ENCODE measurements at regions not wholly inside any gene's neighbourhood (a gene's known extent, or its start where the extent isn't known, plus 50 kb on each side); places are given as distances from the start of the nearest gene placed in this dataset.

DNA sequence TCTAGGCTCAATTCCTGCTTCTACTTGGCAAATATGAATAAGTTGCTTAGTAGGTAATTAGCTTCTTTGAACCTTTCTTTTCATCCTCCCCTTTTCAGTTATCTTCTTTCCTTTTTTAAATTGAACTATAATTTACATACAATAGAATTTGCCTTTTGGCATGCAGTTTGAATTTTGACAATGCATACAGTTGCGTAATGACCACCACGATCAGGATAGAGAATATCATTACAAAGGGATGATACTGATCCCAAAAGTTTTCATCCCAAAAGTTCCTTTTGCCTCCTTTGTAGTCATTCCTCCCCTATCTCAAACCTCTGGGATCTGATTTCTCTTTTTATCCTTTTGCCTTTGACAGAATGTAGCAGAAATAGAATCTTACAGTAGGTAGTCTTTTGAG is 164.4 kb downstream of the NOC3L start:
- peaks cover 7% of the 10 kb centered on the region for H3K27me3 Mint-ChIP-seq (ENCODE audit: low read depth)
- H3K36me3 Mint-ChIP-seq (ENCODE audit: low read depth) = no peaks in the 10 kb centered on the region
- no peaks in the 10 kb centered on the region for H3K9me3 Mint-ChIP-seq
- H3K4me1 Mint-ChIP-seq (ENCODE audit: low read depth) = no peaks in the 10 kb centered on the region
- no peak for DNase-seq (ENCODE audit: low spot score)
- no peak overlapping the region for H3K27ac Mint-ChIP-seq
- H3K4me3 Mint-ChIP-seq = no peak overlapping the region

DNA sequence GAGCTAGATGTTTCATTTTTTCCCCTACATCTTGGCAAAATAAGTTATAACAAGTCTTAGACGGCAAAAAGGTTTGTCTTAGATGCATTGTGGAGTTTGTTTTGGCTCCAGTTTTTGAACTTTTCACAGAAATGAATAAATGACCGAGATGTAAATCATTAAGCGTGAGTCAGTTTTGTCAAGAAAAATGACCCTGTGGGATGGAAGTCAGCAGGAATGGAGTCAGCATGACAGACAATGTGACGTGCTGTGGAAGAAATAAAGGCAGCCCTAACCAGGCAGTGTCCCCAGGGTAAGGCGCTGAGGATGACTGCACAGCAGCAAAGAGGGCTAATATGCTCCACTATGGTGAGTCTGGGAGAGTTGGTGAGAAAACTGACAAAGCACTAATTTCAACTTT is 163.2 kb downstream of the NOC3L start:
- Mint-ChIP-seq H3K36me3 (ENCODE audit: low read depth) (no peaks in the 10 kb centered on the region), H3K9me3 (no peaks in the 10 kb centered on the region)

DNA sequence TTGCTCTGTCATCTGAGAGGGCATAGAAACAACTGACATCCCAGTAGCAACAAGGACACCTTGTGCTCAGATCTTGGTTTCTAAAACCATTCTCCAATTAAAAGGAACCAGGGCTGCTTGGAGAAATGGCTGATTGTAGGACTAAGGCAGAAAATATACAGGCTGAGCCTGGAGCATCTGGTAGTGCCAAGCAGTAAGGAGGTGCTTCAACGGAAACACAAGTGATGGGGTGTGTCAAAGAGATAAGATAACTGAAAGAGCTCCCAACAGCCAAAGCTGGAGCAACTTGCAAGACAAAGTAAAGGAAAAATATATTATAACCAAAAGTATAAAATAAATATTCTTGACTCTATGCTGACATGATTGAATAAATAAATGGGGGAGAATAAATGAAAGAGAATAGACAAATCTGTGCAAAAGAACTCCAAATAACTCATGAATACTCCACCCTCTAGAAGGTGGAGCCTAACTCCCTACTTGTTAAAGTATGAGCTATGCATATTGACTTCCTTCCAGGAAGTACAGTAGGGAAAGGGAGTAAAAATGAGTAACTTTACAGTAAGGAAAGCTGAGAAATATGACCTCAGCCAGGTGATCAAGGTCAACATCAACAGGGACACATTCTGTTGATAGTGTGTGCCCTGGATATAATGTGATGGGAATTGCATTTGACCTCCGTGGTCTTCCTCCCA is 162.4 kb downstream of the NOC3L start:
- no peak overlapping the region for H3K4me3 Mint-ChIP-seq
- no peak for DNase-seq (ENCODE audit: low spot score)
- H3K9me3 Mint-ChIP-seq = no peaks in the 10 kb centered on the region
- H3K27ac Mint-ChIP-seq = no peak overlapping the region
- peaks cover 4% of the 10 kb centered on the region for H3K27me3 Mint-ChIP-seq (ENCODE audit: low read depth)
- H3K4me1 Mint-ChIP-seq (ENCODE audit: low read depth) = no peaks in the 10 kb centered on the region
- no peaks in the 10 kb centered on the region for H3K36me3 Mint-ChIP-seq (ENCODE audit: low read depth)

More for the DNA sequence above, 163.2 kb downstream of the NOC3L start:
- H3K4me3 Mint-ChIP-seq = no peak overlapping the region
- no peak for DNase-seq (ENCODE audit: low spot score)
- no peaks in the 10 kb centered on the region for H3K4me1 Mint-ChIP-seq (ENCODE audit: low read depth)
- H3K27me3 Mint-ChIP-seq (ENCODE audit: low read depth) = peaks cover 4% of the 10 kb centered on the region
- H3K27ac Mint-ChIP-seq = no peak overlapping the region

DNA sequence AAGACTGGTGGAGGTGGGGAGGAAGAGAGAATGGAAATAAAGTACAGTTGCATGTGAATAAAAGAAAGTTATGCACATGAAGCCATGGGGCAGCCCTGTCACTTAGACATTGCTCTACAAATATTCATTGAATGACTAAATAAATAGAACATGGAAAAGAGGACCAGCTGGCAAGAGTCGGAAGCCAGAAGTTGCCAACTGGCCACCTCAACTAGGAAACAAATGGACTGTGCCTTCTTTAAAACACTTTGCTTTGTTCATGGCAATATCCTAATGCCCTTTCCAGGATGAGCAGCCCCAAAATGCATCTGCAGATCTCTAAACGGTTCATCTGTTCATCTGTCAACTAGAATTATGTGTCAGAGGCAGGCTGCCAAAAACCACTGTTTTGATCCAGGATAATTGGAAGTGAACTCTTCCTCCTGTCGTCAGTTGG is 157.3 kb downstream of the NOC3L start:
- no peaks in the 10 kb centered on the region for H3K9me3 Mint-ChIP-seq
- H3K27ac Mint-ChIP-seq = no peak overlapping the region
- H3K4me3 Mint-ChIP-seq = no peak overlapping the region
- DNase-seq (ENCODE audit: low spot score) = no peak
- peaks cover 2% of the 10 kb centered on the region for H3K27me3 Mint-ChIP-seq (ENCODE audit: low read depth)
- H3K4me1 Mint-ChIP-seq (ENCODE audit: low read depth) = peaks cover 1% of the 10 kb centered on the region
- H3K36me3 Mint-ChIP-seq (ENCODE audit: low read depth) = no peaks in the 10 kb centered on the region

DNA sequence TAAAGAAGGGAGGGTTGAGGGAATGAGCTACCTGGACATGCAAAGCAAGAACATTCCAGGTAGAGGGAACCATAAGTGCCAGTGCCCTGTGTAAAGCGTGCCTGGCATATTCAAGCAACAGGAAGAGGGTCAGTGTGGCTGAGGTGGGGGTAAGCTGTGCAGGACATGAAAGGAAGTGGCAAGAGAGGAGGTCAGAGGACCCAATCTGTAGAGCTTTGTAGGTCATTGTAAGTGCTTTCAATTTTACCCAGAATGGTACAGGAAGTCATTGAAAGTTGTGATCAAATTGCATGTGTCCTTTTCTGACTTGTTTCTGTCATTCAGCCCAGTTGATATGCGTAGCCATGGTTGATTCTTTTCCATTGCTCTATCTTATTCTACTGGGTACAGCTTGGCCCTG is 156.6 kb downstream of the NOC3L start:
- no peak for DNase-seq (ENCODE audit: low spot score)
- no peak overlapping the region for H3K27ac Mint-ChIP-seq
- no peaks in the 10 kb centered on the region for H3K36me3 Mint-ChIP-seq (ENCODE audit: low read depth)
- H3K4me1 Mint-ChIP-seq (ENCODE audit: low read depth) = peaks cover 1% of the 10 kb centered on the region
- H3K9me3 Mint-ChIP-seq = no peaks in the 10 kb centered on the region
- peaks cover 7% of the 10 kb centered on the region for H3K27me3 Mint-ChIP-seq (ENCODE audit: low read depth)
- no peak overlapping the region for H3K4me3 Mint-ChIP-seq

DNA sequence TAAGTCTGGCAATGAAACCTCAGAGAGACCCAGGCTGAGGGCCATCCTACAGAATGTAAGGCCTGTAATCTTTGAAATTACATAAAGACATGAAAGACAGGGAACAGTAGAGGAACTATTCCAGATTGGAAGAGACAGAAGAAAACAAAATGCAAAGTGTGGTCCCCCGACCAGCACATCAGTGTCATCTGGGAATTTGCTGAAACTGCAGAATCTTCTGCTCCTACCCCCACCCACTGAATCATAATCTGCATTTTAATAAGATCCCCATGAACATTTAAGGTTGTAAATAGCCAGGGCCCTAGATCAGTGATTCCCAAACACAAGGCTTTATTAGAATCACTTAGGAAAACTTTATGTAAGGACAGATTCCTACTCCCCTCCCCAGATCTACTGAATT is 154.4 kb downstream of the NOC3L start:
- H3K4me1 Mint-ChIP-seq (ENCODE audit: low read depth) = peaks cover 1% of the 10 kb centered on the region
- peaks cover 7% of the 10 kb centered on the region for H3K27me3 Mint-ChIP-seq (ENCODE audit: low read depth)
- H3K9me3 Mint-ChIP-seq = no peaks in the 10 kb centered on the region
- H3K36me3 Mint-ChIP-seq (ENCODE audit: low read depth) = no peaks in the 10 kb centered on the region
- DNase-seq (ENCODE audit: low spot score) = no peak
- H3K27ac Mint-ChIP-seq = no peak overlapping the region
- no peak overlapping the region for H3K4me3 Mint-ChIP-seq

DNA sequence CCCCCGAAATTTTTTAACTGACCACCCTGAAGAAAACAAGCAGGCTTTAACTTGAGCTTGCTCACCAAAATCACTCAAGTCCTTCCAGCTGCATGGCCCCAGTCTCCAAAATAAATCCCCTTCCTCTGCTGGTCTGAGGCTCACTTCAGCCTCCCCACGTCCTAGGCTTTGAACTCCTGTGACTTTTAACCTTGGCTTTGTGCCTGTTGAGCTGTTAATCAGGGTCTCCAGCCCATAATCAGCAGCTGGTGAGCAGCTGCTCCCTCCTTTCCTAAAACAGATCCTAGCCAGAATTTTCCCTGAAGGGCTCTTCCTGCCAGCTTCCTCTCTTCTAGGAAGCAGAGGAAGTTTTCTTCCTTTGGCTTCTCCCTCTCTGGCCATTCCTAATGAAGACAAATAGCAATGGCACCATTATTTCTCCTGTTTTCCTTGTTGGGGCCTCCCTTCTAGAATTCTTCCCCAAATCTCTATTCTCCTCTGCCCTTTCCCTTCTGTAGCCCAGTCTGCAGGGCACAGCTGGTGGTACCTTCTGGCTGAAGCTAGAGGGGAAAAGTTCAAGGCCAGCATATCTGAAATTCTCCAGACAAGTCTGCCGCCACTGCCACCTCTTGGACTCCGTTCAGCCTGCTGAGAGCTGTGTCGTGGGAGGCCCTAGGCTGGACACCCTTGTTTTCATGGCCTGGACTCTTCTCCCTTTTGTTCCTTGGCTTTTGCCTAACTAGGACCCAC is 152.1 kb downstream of the NOC3L start:
- no peaks in the 10 kb centered on the region for H3K36me3 Mint-ChIP-seq (ENCODE audit: low read depth)
- no peak overlapping the region for H3K27ac Mint-ChIP-seq
- peaks cover 1% of the 10 kb centered on the region for H3K4me1 Mint-ChIP-seq (ENCODE audit: low read depth)
- DNase-seq (ENCODE audit: low spot score) = no peak
- H3K4me3 Mint-ChIP-seq = no peak overlapping the region
- H3K27me3 Mint-ChIP-seq (ENCODE audit: low read depth) = peaks cover 5% of the 10 kb centered on the region
- no peaks in the 10 kb centered on the region for H3K9me3 Mint-ChIP-seq

DNA sequence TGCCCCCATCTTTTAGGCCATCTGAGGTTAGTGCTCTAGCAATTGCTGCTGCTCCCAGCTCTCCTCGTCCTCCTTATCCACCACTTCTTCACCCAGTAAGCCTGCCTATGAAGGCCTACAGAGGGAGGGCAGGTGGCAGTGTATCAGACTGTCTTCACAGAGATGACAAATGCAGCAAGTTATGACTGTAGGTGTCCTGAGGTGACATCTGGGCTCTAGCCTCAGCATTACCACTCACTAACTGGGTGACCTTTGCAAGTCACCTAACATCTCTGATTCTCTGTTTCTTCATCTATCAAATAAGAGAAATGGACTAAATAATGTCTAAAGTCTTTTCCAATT is 151.6 kb downstream of the NOC3L start:
- Mint-ChIP-seq H3K9me3 (no peaks in the 10 kb centered on the region), H3K27me3 (ENCODE audit: low read depth) (peaks cover 5% of the 10 kb centered on the region), H3K27ac (no peak overlapping the region), H3K4me1 (ENCODE audit: low read depth) (peaks cover 1% of the 10 kb centered on the region), H3K4me3 (no peak overlapping the region), H3K36me3 (ENCODE audit: low read depth) (no peaks in the 10 kb centered on the region)
- DNase-seq (ENCODE audit: low spot score) = no peak

DNA sequence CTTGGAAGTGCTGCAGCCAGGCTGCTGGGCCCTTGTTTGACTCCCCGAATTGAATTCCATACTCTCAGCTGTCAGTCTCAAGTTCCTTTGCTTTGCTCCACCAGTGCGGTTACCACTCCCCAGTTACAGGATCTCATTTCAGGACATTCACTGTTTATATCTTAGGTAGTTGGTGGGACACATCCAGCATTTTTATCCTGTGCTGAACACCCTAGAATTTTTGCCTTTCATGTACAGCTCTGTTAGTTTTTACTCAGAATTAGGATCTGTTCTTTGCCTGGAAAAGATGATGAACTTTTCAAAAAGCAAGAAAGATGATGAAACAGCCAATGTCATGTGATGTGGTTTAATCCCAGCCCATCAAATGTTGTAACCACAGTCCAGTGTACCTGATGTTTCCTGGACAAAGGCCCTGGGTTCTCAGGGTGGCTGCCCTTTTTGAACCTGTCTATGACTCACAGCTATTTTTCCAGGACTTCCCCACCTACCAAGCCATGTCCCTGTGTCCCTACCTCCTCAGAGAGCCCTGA is 149.7 kb downstream of the NOC3L start:
- Mint-ChIP-seq H3K27me3 (ENCODE audit: low read depth) (peaks cover 5% of the 10 kb centered on the region), H3K4me1 (ENCODE audit: low read depth) (no peaks in the 10 kb centered on the region), H3K36me3 (ENCODE audit: low read depth) (no peaks in the 10 kb centered on the region), H3K27ac (no peak overlapping the region), H3K9me3 (no peaks in the 10 kb centered on the region), H3K4me3 (no peak overlapping the region)
- no peak for DNase-seq (ENCODE audit: low spot score)

DNA sequence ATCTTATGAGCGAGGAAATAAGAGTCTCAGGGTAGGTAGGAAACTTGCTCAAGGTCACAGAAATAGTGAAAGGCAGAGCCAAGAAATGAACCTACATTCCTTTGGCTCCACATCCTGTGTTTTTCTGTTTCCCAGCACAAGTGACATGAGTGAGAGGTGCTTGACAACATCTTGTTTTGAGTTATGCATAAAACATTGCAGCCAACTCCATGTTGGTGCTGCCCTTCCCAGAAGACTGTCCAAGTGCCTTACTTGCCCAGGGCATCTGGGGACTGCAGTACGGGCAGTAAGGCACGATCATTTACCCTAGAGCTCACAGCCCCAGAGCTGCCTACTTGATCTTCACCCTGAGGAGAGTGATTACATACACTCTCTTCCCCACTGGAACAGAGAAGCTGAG is 148.8 kb downstream of the NOC3L start:
- Mint-ChIP-seq H3K27ac (no peak overlapping the region), H3K27me3 (ENCODE audit: low read depth) (peaks cover 5% of the 10 kb centered on the region), H3K36me3 (ENCODE audit: low read depth) (no peaks in the 10 kb centered on the region), H3K4me3 (no peak overlapping the region), H3K9me3 (no peaks in the 10 kb centered on the region), H3K4me1 (ENCODE audit: low read depth) (no peaks in the 10 kb centered on the region)
- no peak for DNase-seq (ENCODE audit: low spot score)

DNA sequence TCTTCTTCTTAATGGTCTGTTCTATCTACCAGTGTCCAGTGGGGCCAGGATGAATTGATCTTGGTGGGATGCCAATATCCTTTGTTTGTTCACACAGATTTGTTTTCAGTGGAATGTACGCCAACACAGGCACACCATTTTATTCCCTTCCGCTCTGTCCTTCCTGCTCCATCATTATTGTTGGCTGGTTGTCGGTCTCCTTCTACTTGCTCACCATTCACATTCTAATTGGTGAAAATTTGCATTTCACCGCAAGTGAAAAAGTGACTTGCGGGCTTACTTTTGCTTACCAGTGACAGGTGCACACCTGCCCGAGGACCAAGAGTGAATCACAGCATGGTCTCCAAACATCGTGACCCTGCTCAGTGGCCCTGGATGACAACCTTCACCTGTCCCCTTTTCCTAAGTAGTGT is 148.3 kb downstream of the NOC3L start:
- no peak overlapping the region for H3K4me3 Mint-ChIP-seq
- H3K9me3 Mint-ChIP-seq = no peaks in the 10 kb centered on the region
- H3K27me3 Mint-ChIP-seq (ENCODE audit: low read depth) = peaks cover 5% of the 10 kb centered on the region
- H3K4me1 Mint-ChIP-seq (ENCODE audit: low read depth) = no peaks in the 10 kb centered on the region
- no peak for DNase-seq (ENCODE audit: low spot score)
- no peaks in the 10 kb centered on the region for H3K36me3 Mint-ChIP-seq (ENCODE audit: low read depth)
- no peak overlapping the region for H3K27ac Mint-ChIP-seq

DNA sequence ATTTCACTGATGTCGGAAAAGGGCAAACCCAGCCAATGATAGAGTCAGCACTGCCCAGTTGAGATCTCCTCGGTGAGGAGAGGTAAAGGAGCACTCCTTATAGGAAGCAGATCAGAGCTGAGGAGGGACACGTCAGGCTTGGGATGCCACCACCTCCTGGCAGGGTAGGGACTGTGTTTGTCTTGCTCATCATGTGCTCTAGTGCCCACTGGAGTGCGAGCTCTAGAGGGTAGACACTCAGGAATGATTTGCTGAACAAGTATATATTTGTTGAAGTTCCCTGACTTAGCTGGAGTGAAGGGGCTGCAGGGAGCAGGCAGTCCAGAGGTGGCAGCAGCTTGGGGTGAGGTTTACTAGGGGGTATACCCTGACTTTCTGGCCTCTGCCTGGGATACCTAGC is 146.5 kb downstream of the NOC3L start:
- H3K27ac Mint-ChIP-seq = no peak overlapping the region
- H3K36me3 Mint-ChIP-seq (ENCODE audit: low read depth) = no peaks in the 10 kb centered on the region

DNA sequence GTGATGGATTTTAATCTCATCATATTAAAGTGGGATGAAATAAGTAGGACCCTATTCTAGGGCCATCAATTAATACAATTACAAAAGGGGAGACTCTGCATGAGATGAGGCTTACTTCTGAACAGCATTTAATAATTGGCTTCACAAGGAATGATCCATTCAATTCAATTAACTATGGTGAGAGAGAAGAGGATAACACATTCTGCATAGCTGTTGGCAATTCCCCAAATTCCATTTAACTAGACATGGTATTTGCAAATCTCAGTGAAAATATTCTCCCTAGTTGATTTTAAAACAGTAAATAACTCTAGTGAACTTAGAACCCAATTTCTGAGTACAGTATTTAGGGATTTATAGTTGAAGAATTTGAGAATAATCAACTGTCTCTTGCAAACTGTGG is 145.3 kb downstream of the NOC3L start:
- Mint-ChIP-seq H3K9me3 (no peaks in the 10 kb centered on the region), H3K27me3 (ENCODE audit: low read depth) (no peaks in the 10 kb centered on the region), H3K36me3 (ENCODE audit: low read depth) (no peaks in the 10 kb centered on the region), H3K4me3 (no peak overlapping the region), H3K27ac (no peak overlapping the region), H3K4me1 (ENCODE audit: low read depth) (no peaks in the 10 kb centered on the region)
- no peak for DNase-seq (ENCODE audit: low spot score)

More for the DNA sequence above, 146.5 kb downstream of the NOC3L start:
- Mint-ChIP-seq H3K4me1 (ENCODE audit: low read depth) (no peaks in the 10 kb centered on the region), H3K9me3 (no peaks in the 10 kb centered on the region), H3K27me3 (ENCODE audit: low read depth) (no peaks in the 10 kb centered on the region), H3K4me3 (no peak overlapping the region)
- no peak for DNase-seq (ENCODE audit: low spot score)

DNA sequence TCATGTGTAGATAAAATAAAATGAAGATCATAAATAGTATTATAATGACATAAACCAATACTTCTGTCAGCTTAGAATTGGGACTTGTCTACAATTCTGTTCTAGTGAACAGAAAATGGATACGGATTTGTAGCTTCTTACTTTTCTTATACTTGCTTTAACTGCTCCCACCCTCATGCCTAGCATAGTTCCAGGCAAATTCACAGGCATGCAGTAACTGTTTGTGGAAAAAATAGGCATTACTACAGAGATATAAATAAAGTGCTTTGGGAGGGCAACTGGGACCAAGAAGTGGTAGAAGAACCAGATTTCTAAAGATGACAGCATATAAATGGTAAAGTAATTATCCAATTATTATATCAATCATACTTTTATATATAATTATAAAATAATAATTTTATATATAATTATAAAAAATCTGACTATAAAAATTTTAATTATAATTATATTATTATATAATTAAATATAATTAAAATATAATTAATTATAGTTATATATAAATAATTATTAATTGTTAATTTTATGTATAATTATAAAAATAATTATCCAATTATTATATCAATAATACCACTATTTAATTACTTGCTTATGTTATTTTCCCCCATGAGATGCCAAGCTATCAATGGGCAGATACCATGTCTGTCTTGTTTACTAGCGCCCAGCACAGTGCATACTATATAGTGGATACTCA is 144.1 kb downstream of the NOC3L start:
- no peak overlapping the region for H3K4me3 Mint-ChIP-seq
- no peaks in the 10 kb centered on the region for H3K27me3 Mint-ChIP-seq (ENCODE audit: low read depth)
- H3K4me1 Mint-ChIP-seq (ENCODE audit: low read depth) = no peaks in the 10 kb centered on the region
- no peak overlapping the region for H3K27ac Mint-ChIP-seq
- no peaks in the 10 kb centered on the region for H3K36me3 Mint-ChIP-seq (ENCODE audit: low read depth)
- H3K9me3 Mint-ChIP-seq = no peaks in the 10 kb centered on the region
- no peak for DNase-seq (ENCODE audit: low spot score)

All from T-helper 2 cell treated with Interferon-gamma antibody and Interleukin-4, amounts not matched to agents 5 μg/mL and 100 μg/mL, for 36 hours (primary cell).